Progenitor cell of endocrine pancreas (in vitro differentiated cells): ENCODE measurements at regions not wholly inside any gene's neighbourhood (a gene's known extent, or its start where the extent isn't known, plus 50 kb on each side); places are given as distances from the start of the nearest gene placed in this dataset.

ENCODE experiments used
- DNase-seq: peaks from one replicate; pipeline ENCODE4 v3.0.0; 2021; ENCODE audit warnings: low spot score; ENCODE audit not compliant: unreplicated experiment
- H3K27ac Mint-ChIP-seq: 2 replicates; pipeline ENCODE4 v1.8.0; 2021; ENCODE audit warnings: mild to moderate bottlenecking, moderate library complexity, mixed read lengths
- H3K27me3 Mint-ChIP-seq: 2 replicates; pipeline ENCODE4 v1.8.0; 2021; ENCODE audit warnings: mixed read lengths
- H3K36me3 Mint-ChIP-seq: 2 replicates; pipeline ENCODE4 v1.8.0; 2022; ENCODE audit warnings: mixed read lengths; ENCODE audit not compliant: insufficient read depth
- H3K4me1 Mint-ChIP-seq: 2 replicates; pipeline ENCODE4 v1.8.0; 2021; ENCODE audit warnings: low read depth, mixed read lengths
- H3K4me3 Mint-ChIP-seq: 2 replicates; pipeline ENCODE4 v1.8.0; 2021; ENCODE audit warnings: low read depth, mild to moderate bottlenecking, moderate library complexity, mixed read lengths
- H3K9me3 Mint-ChIP-seq: 2 replicates; pipeline ENCODE4 v1.8.0; 2021; ENCODE audit warnings: low read depth, mixed read lengths
- CTCF ChIP-seq: fragments of 200-600 bp; sonication (generic); IDR thresholded peaks from one replicate; pipeline ENCODE4 v1.5.0; 2021; ENCODE audit warnings: antibody characterized with exemption, mild to moderate bottlenecking; ENCODE audit not compliant: unreplicated experiment

- Mint-ChIP-seq H3K36me3 (no peaks in the 10 kb centered on the region), H3K4me3 (no peak overlapping the region), H3K27me3 (peaks cover 84% of the 10 kb centered on the region), H3K9me3 (no peaks in the 10 kb centered on the region), H3K4me1 (no peaks in the 10 kb centered on the region), H3K27ac (no peak overlapping the region)
- TF ChIP-seq CTCF = no peak
- no peak for DNase-seq
Measured at GRCh38 chr22:48396785-48397530, 1430.7 kb downstream of the BRD1 start.

GRCh38 chr22:48396091-48396784, 1431.4 kb downstream of the BRD1 start:
- no peaks in the 10 kb centered on the region for H3K36me3 Mint-ChIP-seq
- peaks cover 88% of the 10 kb centered on the region for H3K27me3 Mint-ChIP-seq
- H3K27ac Mint-ChIP-seq = no peak overlapping the region
- no peaks in the 10 kb centered on the region for H3K4me1 Mint-ChIP-seq
- DNase-seq = no peak
- no peak overlapping the region for H3K4me3 Mint-ChIP-seq
- H3K9me3 Mint-ChIP-seq = no peaks in the 10 kb centered on the region
- TF ChIP-seq CTCF = no peak

DNA sequence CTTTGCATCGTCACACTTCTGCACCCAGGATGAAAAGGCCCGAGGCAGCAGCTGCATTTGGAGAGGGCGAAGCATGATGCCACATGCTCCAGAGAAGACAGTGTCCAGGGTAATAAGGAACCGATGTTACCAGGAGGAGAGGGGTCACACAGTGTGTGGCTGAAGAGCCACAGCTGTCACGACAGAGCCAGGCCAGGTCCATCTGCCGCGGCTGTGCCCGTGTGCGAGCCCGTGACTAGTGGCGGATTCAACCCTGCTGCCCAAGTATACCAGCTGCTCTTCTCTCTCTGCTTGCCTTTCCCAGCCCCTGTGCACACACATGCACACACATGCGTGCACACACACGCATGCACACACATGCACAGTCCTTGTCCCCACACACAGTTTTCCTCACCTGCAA, 1432.5 kb downstream of the BRD1 start:
- Mint-ChIP-seq H3K4me3 (no peak overlapping the region), H3K36me3 (no peaks in the 10 kb centered on the region), H3K27me3 (peaks cover 90% of the 10 kb centered on the region), H3K9me3 (no peaks in the 10 kb centered on the region), H3K27ac (no peak overlapping the region), H3K4me1 (no peaks in the 10 kb centered on the region)
- DNase-seq = no peak
- no peak for TF ChIP-seq CTCF

- no peaks in the 10 kb centered on the region for H3K36me3 Mint-ChIP-seq
- H3K4me1 Mint-ChIP-seq = no peaks in the 10 kb centered on the region
- no peaks in the 10 kb centered on the region for H3K9me3 Mint-ChIP-seq
- H3K4me3 Mint-ChIP-seq = no peak overlapping the region
- DNase-seq = no peak
- peaks cover 91% of the 10 kb centered on the region for H3K27me3 Mint-ChIP-seq
- no peak for TF ChIP-seq CTCF
- no peak overlapping the region for H3K27ac Mint-ChIP-seq
Measured at GRCh38 chr22:48394787-48395186, 1432.9 kb downstream of the BRD1 start.

GRCh38 chr22:48393885-48394284, 1433.8 kb downstream of the BRD1 start:
- no peak for TF ChIP-seq CTCF
- no peaks in the 10 kb centered on the region for H3K4me1 Mint-ChIP-seq
- H3K9me3 Mint-ChIP-seq = no peaks in the 10 kb centered on the region
- H3K27ac Mint-ChIP-seq = no peak overlapping the region
- H3K4me3 Mint-ChIP-seq = no peak overlapping the region
- H3K36me3 Mint-ChIP-seq = no peaks in the 10 kb centered on the region
- peaks cover 93% of the 10 kb centered on the region for H3K27me3 Mint-ChIP-seq
- no peak for DNase-seq
